DOHH2 (cell line): ENCODE measurements at regions not wholly inside any gene's neighbourhood (a gene's known extent, or its start where the extent isn't known, plus 50 kb on each side); places are given as distances from the start of the nearest gene placed in this dataset.

Source experiments
- H3F3A ChIP-seq: fragments of 200-600 bp; sonication (generic), shearing (Covaris generic); 2 replicates; pipeline ENCODE4 v1.6.0; 2016; ENCODE audit warnings: antibody characterized with exemption, mild to moderate bottlenecking; ENCODE audit not compliant: control insufficient read depth, insufficient read depth
- H3K27ac ChIP-seq: fragments of 200-600 bp; sonication (generic); 2 replicates; pipeline ENCODE4 v1.5.1; 2014; ENCODE audit warnings: low read depth, mild to moderate bottlenecking, low read length, moderate library complexity
- H3K27me3 ChIP-seq: fragments of 200-600 bp; sonication (generic); 2 replicates; pipeline ENCODE4 v1.6.1; 2014; ENCODE audit warnings: mild to moderate bottlenecking, low read length, mixed read lengths; ENCODE audit not compliant: control insufficient read depth
- H3K36me3 ChIP-seq: fragments of 200-600 bp; sonication (generic); 2 replicates; pipeline ENCODE4 v1.6.1; 2014; ENCODE audit warnings: mild to moderate bottlenecking, low read length, moderate library complexity, mixed read lengths; ENCODE audit not compliant: control insufficient read depth
- H3K4me1 ChIP-seq: fragments of 200-600 bp; sonication (generic); 2 replicates; pipeline ENCODE4 v1.6.1; 2014; ENCODE audit warnings: mild to moderate bottlenecking, low read length, mixed read lengths; ENCODE audit not compliant: control insufficient read depth
- H3K4me2 ChIP-seq: fragments of 200-600 bp; sonication (generic); 2 replicates; pipeline ENCODE4 v1.6.0; 2014; ENCODE audit warnings: mild to moderate bottlenecking, low read length, moderate library complexity
- H3K4me3 ChIP-seq: fragments of 200-600 bp; sonication (generic); 2 replicates; pipeline ENCODE4 v1.5.1; 2014; ENCODE audit warnings: mild to moderate bottlenecking, low read length, mixed read lengths
- H3K79me2 ChIP-seq: fragments of 200-600 bp; sonication (generic); 2 replicates; pipeline ENCODE4 v1.6.1; 2014; ENCODE audit warnings: mild to moderate bottlenecking, low read length, mixed read lengths; ENCODE audit not compliant: control insufficient read depth
- H3K9me2 ChIP-seq: fragments of 200-600 bp; sonication (generic); replicated peaks from 2 replicates; pipeline ENCODE4 v1.6.1; 2014; ENCODE audit warnings: mild to moderate bottlenecking, low read length, mixed read lengths; ENCODE audit not compliant: control insufficient read depth
- H3K9me3 ChIP-seq: fragments of 200-600 bp; sonication (generic); 2 replicates; pipeline ENCODE4 v1.6.1; 2014; ENCODE audit warnings: antibody characterized with exemption, low read length, mixed read lengths; ENCODE audit not compliant: control insufficient read depth, insufficient read depth
- H4K20me1 ChIP-seq: fragments of 200-600 bp; sonication (generic); 2 replicates; pipeline ENCODE4 v1.6.0; 2014; ENCODE audit warnings: low read depth, mild to moderate bottlenecking, antibody characterized with exemption, low read length, moderate library complexity; ENCODE audit not compliant: control insufficient read depth, insufficient read depth
- CTCF ChIP-seq: fragments of 200-600 bp; sonication (generic); IDR thresholded peaks from one replicate; pipeline ENCODE4 v1.5.1; 2014; ENCODE audit warnings: antibody characterized with exemption, mild to moderate bottlenecking, low read depth, low read length; ENCODE audit not compliant: poor library complexity, severe bottlenecking
- EZH2phosphoT487 ChIP-seq: fragments of 200-600 bp; sonication (generic); IDR thresholded peaks from 2 replicates; pipeline ENCODE4 v1.6.1; 2017; ENCODE audit warnings: borderline replicate concordance, mild to moderate bottlenecking, antibody characterized with exemption, low read length, moderate library complexity, mixed read lengths

GRCh38 chr6:67615796-67616195 is 1019.3 kb upstream of the ADGRB3 start:
- TF ChIP-seq EZH2phosphoT487, result no peak
- no peak for TF ChIP-seq CTCF
- H3K27me3 ChIP-seq, result no peaks in the 10 kb centered on the region

GRCh38 chr6:67608099-67608749 is 1026.9 kb upstream of the ADGRB3 start:
- TF ChIP-seq CTCF (no peak), EZH2phosphoT487 (no peak)
- H3K9me3 ChIP-seq, result no peaks in the 10 kb centered on the region

More at GRCh38 chr6:67615796-67616195, 1019.3 kb upstream of the ADGRB3 start:
- no peaks in the 10 kb centered on the region for H3F3A ChIP-seq
- H3K79me2 ChIP-seq, result no peaks in the 10 kb centered on the region
- H4K20me1 ChIP-seq, result no peaks in the 10 kb centered on the region
- H3K4me2 ChIP-seq, result no peak overlapping the region
- no peaks in the 10 kb centered on the region for H3K9me3 ChIP-seq
- no peaks in the 10 kb centered on the region for H3K36me3 ChIP-seq
- H3K4me1 ChIP-seq, result no peaks in the 10 kb centered on the region
- H3K9me2 ChIP-seq, result no peaks in the 10 kb centered on the region
- no peak overlapping the region for H3K4me3 ChIP-seq
- H3K27ac ChIP-seq, result no peak overlapping the region

DNA sequence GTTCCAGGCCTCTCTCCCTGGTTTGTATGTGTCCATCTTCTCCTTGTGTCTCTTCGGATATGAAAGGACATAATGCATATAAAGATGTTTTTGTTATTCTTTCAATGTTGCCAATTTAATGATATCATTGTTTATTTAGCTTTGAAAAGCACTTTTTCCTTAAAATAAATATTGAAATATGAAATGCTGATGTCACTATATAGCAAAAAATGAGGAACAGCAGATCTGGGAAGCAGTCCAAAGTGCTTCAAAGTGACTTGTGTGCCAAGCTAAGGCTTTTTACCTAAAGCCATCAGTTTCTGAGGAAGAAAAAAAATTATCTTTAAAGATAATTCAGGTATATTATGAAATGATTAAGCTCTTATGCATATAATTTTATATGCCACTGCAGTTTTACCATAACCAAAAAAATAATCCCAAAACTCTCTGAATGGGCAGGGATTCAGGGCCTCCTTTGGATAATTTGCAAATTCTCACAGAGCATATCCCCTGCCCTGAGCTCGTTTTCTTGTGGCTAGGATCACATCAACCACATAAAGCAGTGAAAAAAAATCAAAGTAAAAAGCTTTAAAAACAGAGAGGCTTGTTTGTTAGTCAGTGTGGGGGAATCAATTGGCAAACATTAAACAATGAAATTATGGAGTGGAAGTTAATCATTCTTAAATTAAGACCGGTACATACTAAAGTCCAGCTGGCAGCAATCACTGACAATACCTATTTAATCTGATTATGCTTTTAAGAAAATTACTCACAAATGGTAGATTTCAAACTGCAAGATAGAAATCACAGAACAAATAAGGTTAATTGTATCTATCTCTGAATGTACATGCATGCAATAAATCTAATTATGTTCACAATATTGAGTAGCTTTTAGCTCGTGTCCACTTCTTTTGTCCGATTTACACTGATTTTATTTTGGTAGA is 1027.9 kb upstream of the ADGRB3 start:
- no peak overlapping the region for H3K4me3 ChIP-seq
- no peaks in the 10 kb centered on the region for H3K9me2 ChIP-seq
- no peaks in the 10 kb centered on the region for H3K36me3 ChIP-seq
- H3K9me3 ChIP-seq, result no peaks in the 10 kb centered on the region
- TF ChIP-seq CTCF (no peak), EZH2phosphoT487 (no peak)
- H3K79me2 ChIP-seq, result no peaks in the 10 kb centered on the region
- no peaks in the 10 kb centered on the region for H3F3A ChIP-seq
- H3K4me2 ChIP-seq, result no peak overlapping the region
- H3K27ac ChIP-seq, result no peak overlapping the region
- no peaks in the 10 kb centered on the region for H3K4me1 ChIP-seq
- H4K20me1 ChIP-seq, result no peaks in the 10 kb centered on the region
- no peaks in the 10 kb centered on the region for H3K27me3 ChIP-seq

More at GRCh38 chr6:67608099-67608749, 1026.9 kb upstream of the ADGRB3 start:
- no peak overlapping the region for H3K4me2 ChIP-seq
- no peaks in the 10 kb centered on the region for H3K9me2 ChIP-seq
- no peak overlapping the region for H3K4me3 ChIP-seq
- no peaks in the 10 kb centered on the region for H3K4me1 ChIP-seq
- no peaks in the 10 kb centered on the region for H4K20me1 ChIP-seq
- no peak overlapping the region for H3K27ac ChIP-seq
- no peaks in the 10 kb centered on the region for H3F3A ChIP-seq
- H3K79me2 ChIP-seq, result no peaks in the 10 kb centered on the region
- H3K27me3 ChIP-seq, result no peaks in the 10 kb centered on the region
- H3K36me3 ChIP-seq, result no peaks in the 10 kb centered on the region
